BJ (cell line): ENCODE measurements at regions not wholly inside any gene's neighbourhood (a gene's known extent, or its start where the extent isn't known, plus 50 kb on each side); places are given as distances from the start of the nearest gene placed in this dataset.

Source experiments
- CTCF ChIA-PET: fragments of 350-600 bp; formaldehyde crosslinking; extraction: SDS; loops from one replicate; lab custom pipeline; 2021; ENCODE audit warnings: antibody characterized with exemption, inconsistent platforms; lab: Yijun Ruan, JAX
- POLR2A ChIA-PET: fragments of 300-600 bp; sonication (Branson Sonifier 250); formaldehyde crosslinking; extraction: SDS; loops from one replicate; lab custom pipeline; 2021; ENCODE audit warnings: antibody characterized with exemption; lab: Charles Lee
- DNase-seq: peaks from one replicate; pipeline ENCODE4 v3.0.0-alpha.2; 2011; ENCODE audit warnings: low read depth
- H3K27me3 ChIP-seq: 2 replicates; pipeline ENCODE4 v1.6.0; 2011; ENCODE audit warnings: low read length; ENCODE audit not compliant: control insufficient read depth, insufficient read depth
- H3K36me3 ChIP-seq: 2 replicates; pipeline ENCODE4 v1.5.1; 2011; ENCODE audit warnings: low read length; ENCODE audit not compliant: control insufficient read depth, insufficient read depth
- H3K4me3 ChIP-seq: 2 replicates; pipeline ENCODE4 v1.5.1; 2011; ENCODE audit warnings: low read depth, mild to moderate bottlenecking, control low read depth, low read length
- TF ChIP-seq, protein P1 (sequence below): IDR thresholded peaks from 2 replicates; pipeline ENCODE4 v1.5.1; 2011; ENCODE audit warnings: low read depth, mild to moderate bottlenecking, control low read depth, inconsistent platforms, low read length, moderate library complexity; ENCODE audit not compliant: insufficient read depth

DNA sequence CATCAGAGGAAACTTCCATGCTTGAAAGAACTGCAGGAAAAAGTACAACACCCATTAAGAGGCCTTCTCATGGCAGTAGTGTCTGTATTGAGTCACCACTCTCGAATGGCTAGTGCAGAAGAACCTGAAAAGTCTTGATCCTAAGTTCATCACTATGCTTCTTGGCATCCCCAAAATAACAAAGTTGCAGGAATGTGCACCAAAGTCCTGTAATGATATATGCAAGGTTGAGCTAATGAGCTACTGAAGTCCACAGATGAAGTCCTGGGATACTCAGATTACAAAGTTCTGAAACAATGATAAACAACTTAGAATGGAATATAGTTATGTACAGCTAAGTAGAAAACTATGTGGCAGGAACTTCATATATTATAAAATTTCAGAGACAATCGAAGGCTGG, 545.4 kb downstream of the FOXG1 start:
- Histone ChIP-seq H3K36me3 (no peaks in the 10 kb centered on the region), H3K4me3 (no peak overlapping the region), H3K27me3 (no peaks in the 10 kb centered on the region)
- ChIA-PET CTCF (no interaction called here), POLR2A (no interaction called here)
- no peak for DNase-seq
- TF ChIP-seq, protein P1, sequence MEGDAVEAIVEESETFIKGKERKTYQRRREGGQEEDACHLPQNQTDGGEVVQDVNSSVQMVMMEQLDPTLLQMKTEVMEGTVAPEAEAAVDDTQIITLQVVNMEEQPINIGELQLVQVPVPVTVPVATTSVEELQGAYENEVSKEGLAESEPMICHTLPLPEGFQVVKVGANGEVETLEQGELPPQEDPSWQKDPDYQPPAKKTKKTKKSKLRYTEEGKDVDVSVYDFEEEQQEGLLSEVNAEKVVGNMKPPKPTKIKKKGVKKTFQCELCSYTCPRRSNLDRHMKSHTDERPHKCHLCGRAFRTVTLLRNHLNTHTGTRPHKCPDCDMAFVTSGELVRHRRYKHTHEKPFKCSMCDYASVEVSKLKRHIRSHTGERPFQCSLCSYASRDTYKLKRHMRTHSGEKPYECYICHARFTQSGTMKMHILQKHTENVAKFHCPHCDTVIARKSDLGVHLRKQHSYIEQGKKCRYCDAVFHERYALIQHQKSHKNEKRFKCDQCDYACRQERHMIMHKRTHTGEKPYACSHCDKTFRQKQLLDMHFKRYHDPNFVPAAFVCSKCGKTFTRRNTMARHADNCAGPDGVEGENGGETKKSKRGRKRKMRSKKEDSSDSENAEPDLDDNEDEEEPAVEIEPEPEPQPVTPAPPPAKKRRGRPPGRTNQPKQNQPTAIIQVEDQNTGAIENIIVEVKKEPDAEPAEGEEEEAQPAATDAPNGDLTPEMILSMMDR = no peak

DNA sequence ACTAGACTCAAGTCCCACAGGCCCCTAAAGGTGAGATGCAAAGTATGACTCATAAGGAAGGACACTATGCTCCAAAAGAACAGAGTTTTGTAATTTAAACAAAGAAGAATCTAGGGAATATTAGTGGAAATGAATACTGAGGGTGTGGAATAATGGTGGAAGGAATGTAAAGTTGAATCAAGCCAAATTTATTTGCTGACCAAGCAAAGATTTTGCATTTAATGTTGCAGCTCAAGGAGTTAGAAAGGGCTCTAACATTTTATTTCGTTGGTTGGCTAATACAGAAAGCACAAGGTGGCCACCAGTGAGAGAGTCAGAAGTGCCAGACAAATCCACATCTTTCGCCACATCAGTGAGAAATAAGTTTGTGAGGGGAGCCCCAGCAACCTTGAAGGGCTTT, 550.3 kb downstream of the FOXG1 start:
- no peak for DNase-seq
- Histone ChIP-seq H3K4me3 (no peak overlapping the region), H3K27me3 (no peaks in the 10 kb centered on the region), H3K36me3 (no peaks in the 10 kb centered on the region)
- ChIA-PET CTCF (interaction anchor here (0.7 kb wide), 1 partner anchor 278 kb away, joined by 3 read pairs; no protein-coding TSS in a partner anchor), POLR2A (no interaction called here)
- TF ChIP-seq, protein P1 = no peak

DNA sequence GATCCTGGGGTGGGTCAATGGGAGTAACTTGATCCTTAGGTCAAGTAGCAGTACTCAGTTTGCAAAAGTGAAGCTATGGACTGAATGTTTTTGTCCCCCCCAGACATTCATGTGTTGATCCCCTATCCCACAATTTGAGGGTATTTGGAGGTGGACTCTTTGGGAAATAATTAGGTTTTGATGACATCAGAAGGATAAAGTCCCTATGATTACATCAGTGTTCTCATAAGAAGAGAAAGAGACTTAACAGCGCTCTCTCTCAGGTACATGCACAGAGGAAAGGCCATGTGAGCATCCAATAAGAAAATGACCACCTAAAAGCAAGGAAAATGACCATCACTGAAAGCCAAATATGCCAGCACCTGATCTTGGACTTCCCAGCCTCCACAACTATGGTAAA, 550.8 kb downstream of the FOXG1 start:
- no peak for DNase-seq
- ChIA-PET POLR2A (no interaction called here), CTCF (no interaction called here)
- TF ChIP-seq, protein P1 = no peak
- Histone ChIP-seq H3K4me3 (no peak overlapping the region), H3K36me3 (no peaks in the 10 kb centered on the region), H3K27me3 (no peaks in the 10 kb centered on the region)

DNA sequence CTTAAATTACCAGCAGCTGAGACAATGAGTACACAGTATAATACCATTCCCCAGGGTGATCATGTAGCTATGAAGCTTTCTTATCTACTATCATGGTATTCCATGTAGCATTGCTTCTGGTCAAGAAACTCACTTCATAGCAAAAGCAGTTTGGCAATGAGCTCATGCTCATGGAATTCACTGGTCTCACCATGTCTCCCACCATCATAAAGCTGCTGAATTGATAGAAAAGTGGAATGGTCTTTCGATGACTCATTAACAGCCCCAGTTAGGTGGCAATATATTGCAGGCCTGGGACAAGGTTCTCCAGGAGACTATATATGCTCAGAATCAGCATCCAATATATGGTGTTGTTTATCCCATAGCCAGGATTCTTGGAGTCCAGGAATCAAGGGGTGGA, 553.7 kb downstream of the FOXG1 start:
- ChIA-PET POLR2A (no interaction called here), CTCF (no interaction called here)
- no peaks in the 10 kb centered on the region for H3K36me3 ChIP-seq
- no peaks in the 10 kb centered on the region for H3K27me3 ChIP-seq
- TF ChIP-seq, protein P1 = no peak
- H3K4me3 ChIP-seq = no peak overlapping the region
- DNase-seq = no peak

DNA sequence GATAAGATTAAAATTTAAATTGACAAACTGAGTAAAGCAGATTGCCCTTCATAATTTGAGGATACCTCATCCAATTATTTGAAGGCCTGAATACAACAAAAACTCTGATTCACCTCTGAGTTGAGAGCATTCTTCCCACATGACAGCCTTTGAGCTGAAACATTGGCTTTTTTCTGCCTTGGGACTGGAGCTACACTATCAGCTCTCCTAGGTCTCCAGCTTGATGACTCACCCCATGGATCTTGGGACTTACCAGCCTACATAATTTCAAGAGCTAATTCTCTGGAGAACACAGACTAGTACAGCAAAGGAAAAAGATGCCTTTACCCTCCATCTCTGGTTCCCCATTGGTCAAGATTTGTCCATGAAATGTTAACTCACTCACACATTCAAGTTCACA, 555.1 kb downstream of the FOXG1 start:
- ChIA-PET POLR2A (no interaction called here), CTCF (interaction anchor here (1.1 kb wide), 1 partner anchor 9 kb away, joined by 3 read pairs; no protein-coding TSS in a partner anchor)
- peak; percentile 18 for DNase-seq
- Histone ChIP-seq H3K27me3 (no peaks in the 10 kb centered on the region), H3K36me3 (no peaks in the 10 kb centered on the region), H3K4me3 (no peak overlapping the region)
- TF ChIP-seq, protein P1 = no peak
